ENCODE measurements at regions not wholly inside any gene's neighbourhood (a gene's known extent, or its start where the extent isn't known, plus 50 kb on each side); places are given as distances from the start of the nearest gene placed in this dataset.
"Not testable (repeated sequence)": the region's sequence is repeated elsewhere in the genome, so short reads cannot be mapped to it uniquely, and the experiment has no call there.

DNA sequence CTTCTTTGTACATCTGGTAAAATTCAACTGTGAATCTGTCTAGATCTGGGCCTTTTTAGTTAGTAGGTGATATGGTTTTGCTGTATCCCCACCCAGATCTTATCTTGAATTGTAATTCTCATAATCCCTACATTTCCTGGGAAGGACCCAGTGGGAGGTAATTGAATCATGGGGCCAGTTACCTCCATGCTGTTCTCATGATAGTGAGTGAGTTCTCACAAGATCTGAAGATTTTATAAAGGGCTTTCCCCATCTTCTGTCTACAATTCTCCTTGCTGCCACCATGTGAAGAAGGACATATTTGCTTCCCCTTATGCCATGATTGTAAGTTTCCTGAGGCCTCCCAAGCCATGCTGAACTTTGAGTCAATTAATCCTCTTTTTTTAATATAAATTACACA is 410.4 kb upstream of the EPHA7 start:
- H3K27ac ChIP-seq (ENCODE audit: insufficient read depth, low read length); H3K79me2 ChIP-seq (ENCODE audit: control insufficient read depth, insufficient read depth, low read length); H3K27me3 ChIP-seq (ENCODE audit: control insufficient read depth, insufficient read depth, low read length); H3K4me3 ChIP-seq (replicated peaks in 1 of 4; ENCODE audit: control extremely low read depth in 1 of 4, insufficient read depth in 1 of 4, low read depth in 3 of 4, low read length in 4 of 4); H3K4me2 ChIP-seq (ENCODE audit: extremely low read depth, insufficient read depth, low read length); DNase-seq (ENCODE audit: low read depth in 2 of 2); H4K20me1 ChIP-seq (ENCODE audit: control insufficient read depth, extremely low read depth, insufficient read depth, low read length); H3K4me1 ChIP-seq (ENCODE audit: control insufficient read depth, extremely low read depth, insufficient read depth, low read length); H3K9ac ChIP-seq (ENCODE audit: insufficient read depth, low read length); H2AFZ ChIP-seq (ENCODE audit: low read length); H3K36me3 ChIP-seq (ENCODE audit: control insufficient read depth, insufficient read depth, low read length); H3K9me3 ChIP-seq (ENCODE audit: control insufficient read depth, insufficient read depth, low read depth, low read length): not testable (repeated sequence)

DNA sequence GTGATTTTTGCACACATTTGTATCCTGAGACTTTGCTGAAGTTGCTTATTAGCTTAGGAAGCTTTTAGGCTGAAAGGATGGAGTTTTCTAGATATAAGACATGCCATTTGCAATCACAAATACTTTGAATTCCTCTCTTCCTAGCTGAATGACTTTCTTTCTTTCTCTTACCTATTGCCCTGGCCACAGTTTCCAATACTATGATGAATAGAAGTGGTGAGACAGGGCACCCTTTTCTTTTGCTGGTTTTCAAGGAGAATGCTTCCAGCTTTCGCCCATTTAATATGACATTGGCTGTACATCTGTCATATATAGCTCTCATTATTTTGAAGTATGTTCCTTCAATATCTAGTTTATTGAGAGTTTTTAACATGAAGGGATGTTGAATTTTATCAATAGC is 409.6 kb upstream of the EPHA7 start:
- no peaks in the 10 kb centered on the region for H3K9me3 ChIP-seq (ENCODE audit: control insufficient read depth, insufficient read depth, low read depth, low read length)
- no peak overlapping the region for H2AFZ ChIP-seq (ENCODE audit: low read length)
- TF ChIP-seq EZH2 (IDR thresholded peaks at IDR 0.05; ENCODE audit: low read length, missing control alignments): no peak
- TF ChIP-seq, protein P1, sequence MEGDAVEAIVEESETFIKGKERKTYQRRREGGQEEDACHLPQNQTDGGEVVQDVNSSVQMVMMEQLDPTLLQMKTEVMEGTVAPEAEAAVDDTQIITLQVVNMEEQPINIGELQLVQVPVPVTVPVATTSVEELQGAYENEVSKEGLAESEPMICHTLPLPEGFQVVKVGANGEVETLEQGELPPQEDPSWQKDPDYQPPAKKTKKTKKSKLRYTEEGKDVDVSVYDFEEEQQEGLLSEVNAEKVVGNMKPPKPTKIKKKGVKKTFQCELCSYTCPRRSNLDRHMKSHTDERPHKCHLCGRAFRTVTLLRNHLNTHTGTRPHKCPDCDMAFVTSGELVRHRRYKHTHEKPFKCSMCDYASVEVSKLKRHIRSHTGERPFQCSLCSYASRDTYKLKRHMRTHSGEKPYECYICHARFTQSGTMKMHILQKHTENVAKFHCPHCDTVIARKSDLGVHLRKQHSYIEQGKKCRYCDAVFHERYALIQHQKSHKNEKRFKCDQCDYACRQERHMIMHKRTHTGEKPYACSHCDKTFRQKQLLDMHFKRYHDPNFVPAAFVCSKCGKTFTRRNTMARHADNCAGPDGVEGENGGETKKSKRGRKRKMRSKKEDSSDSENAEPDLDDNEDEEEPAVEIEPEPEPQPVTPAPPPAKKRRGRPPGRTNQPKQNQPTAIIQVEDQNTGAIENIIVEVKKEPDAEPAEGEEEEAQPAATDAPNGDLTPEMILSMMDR (conservative IDR thresholded peaks at IDR 0.05 in 1 of 2, IDR thresholded peaks at IDR 0.05 in 1 of 2; ENCODE audit: low read depth in 1 of 2, low read length in 2 of 2): no peak
- no peaks in the 10 kb centered on the region for H3K4me1 ChIP-seq (ENCODE audit: control insufficient read depth, extremely low read depth, insufficient read depth, low read length)
- no peaks in the 10 kb centered on the region for H3K27me3 ChIP-seq (ENCODE audit: control insufficient read depth, insufficient read depth, low read length)
- no peaks in the 10 kb centered on the region for H3K79me2 ChIP-seq (ENCODE audit: control insufficient read depth, insufficient read depth, low read length)
- H3K4me3 ChIP-seq (replicated peaks in 1 of 4; ENCODE audit: control extremely low read depth in 1 of 4, insufficient read depth in 1 of 4, low read depth in 3 of 4, low read length in 4 of 4): no peak overlapping the region
- no peaks in the 10 kb centered on the region for H4K20me1 ChIP-seq (ENCODE audit: control insufficient read depth, extremely low read depth, insufficient read depth, low read length)
- H3K9ac ChIP-seq (ENCODE audit: insufficient read depth, low read length): no peak overlapping the region
- no peaks in the 10 kb centered on the region for H3K36me3 ChIP-seq (ENCODE audit: control insufficient read depth, insufficient read depth, low read length)
- H3K27ac ChIP-seq (ENCODE audit: insufficient read depth, low read length): no peak overlapping the region
- H3K4me2 ChIP-seq (ENCODE audit: extremely low read depth, insufficient read depth, low read length): no peak overlapping the region
- no peak for DNase-seq (ENCODE audit: low read depth in 2 of 2)

DNA sequence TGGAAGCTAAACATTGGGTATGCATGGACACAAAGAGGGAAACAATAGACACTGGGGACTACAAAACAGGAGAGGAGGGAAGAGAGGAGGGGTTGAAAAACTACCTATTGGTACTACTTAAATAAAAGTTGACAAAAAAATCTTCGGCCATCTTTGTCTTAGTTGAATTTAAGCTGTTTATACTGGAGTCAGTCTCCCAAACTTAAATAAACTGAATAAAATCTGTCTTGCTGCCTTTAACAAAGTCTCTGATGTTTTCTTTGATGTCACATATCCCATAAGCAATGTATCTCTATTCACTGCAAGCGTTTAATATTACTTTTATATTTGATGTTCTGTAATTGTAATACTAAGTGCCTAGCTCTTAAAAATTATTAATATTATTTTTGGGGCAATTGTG is 409.2 kb upstream of the EPHA7 start:
- DNase-seq (ENCODE audit: low read depth in 2 of 2): no peak
- H4K20me1 ChIP-seq (ENCODE audit: control insufficient read depth, extremely low read depth, insufficient read depth, low read length): no peaks in the 10 kb centered on the region
- H3K36me3 ChIP-seq (ENCODE audit: control insufficient read depth, insufficient read depth, low read length): no peaks in the 10 kb centered on the region
- no peak for TF ChIP-seq EZH2 (IDR thresholded peaks at IDR 0.05; ENCODE audit: low read length, missing control alignments)
- TF ChIP-seq, protein P1 (conservative IDR thresholded peaks at IDR 0.05 in 1 of 2, IDR thresholded peaks at IDR 0.05 in 1 of 2; ENCODE audit: low read depth in 1 of 2, low read length in 2 of 2): no peak
- H3K9me3 ChIP-seq (ENCODE audit: control insufficient read depth, insufficient read depth, low read depth, low read length): no peaks in the 10 kb centered on the region
- no peaks in the 10 kb centered on the region for H3K4me1 ChIP-seq (ENCODE audit: control insufficient read depth, extremely low read depth, insufficient read depth, low read length)
- no peak overlapping the region for H2AFZ ChIP-seq (ENCODE audit: low read length)
- no peak overlapping the region for H3K4me2 ChIP-seq (ENCODE audit: extremely low read depth, insufficient read depth, low read length)
- no peaks in the 10 kb centered on the region for H3K27me3 ChIP-seq (ENCODE audit: control insufficient read depth, insufficient read depth, low read length)
- H3K79me2 ChIP-seq (ENCODE audit: control insufficient read depth, insufficient read depth, low read length): no peaks in the 10 kb centered on the region
- no peak overlapping the region for H3K27ac ChIP-seq (ENCODE audit: insufficient read depth, low read length)
- H3K9ac ChIP-seq (ENCODE audit: insufficient read depth, low read length): no peak overlapping the region
- no peak overlapping the region for H3K4me3 ChIP-seq (replicated peaks in 1 of 4; ENCODE audit: control extremely low read depth in 1 of 4, insufficient read depth in 1 of 4, low read depth in 3 of 4, low read length in 4 of 4)

DNA sequence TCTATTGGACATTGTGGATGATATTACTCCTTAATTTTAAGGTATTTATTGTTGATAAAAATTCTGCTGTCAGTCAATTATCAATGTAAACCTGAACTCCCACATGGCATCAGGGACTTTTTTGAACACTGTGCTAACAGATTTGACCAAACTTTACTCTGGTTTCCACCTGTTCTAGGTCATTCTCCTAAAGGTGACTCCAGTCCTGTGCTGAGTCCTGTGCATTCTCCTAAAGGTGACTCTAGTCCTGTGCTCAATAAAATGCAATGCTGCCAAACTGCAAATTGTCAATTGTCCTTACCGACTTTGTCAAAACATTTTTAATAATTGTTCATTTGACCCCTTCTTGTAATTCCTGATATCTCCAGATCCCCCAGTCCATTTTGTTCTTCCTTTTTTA is 408.4 kb upstream of the EPHA7 start:
- Histone ChIP-seq H3K9me3 (ENCODE audit: control insufficient read depth, insufficient read depth, low read depth, low read length) (no peaks in the 10 kb centered on the region), H3K4me3 (replicated peaks in 1 of 4; ENCODE audit: control extremely low read depth in 1 of 4, insufficient read depth in 1 of 4, low read depth in 3 of 4, low read length in 4 of 4) (no peak overlapping the region), H3K27ac (ENCODE audit: insufficient read depth, low read length) (no peak overlapping the region), H3K27me3 (ENCODE audit: control insufficient read depth, insufficient read depth, low read length) (no peaks in the 10 kb centered on the region), H3K4me1 (ENCODE audit: control insufficient read depth, extremely low read depth, insufficient read depth, low read length) (no peaks in the 10 kb centered on the region), H4K20me1 (ENCODE audit: control insufficient read depth, extremely low read depth, insufficient read depth, low read length) (no peaks in the 10 kb centered on the region), H3K79me2 (ENCODE audit: control insufficient read depth, insufficient read depth, low read length) (no peaks in the 10 kb centered on the region), H3K9ac (ENCODE audit: insufficient read depth, low read length) (no peak overlapping the region), H3K36me3 (ENCODE audit: control insufficient read depth, insufficient read depth, low read length) (no peaks in the 10 kb centered on the region), H2AFZ (ENCODE audit: low read length) (no peak overlapping the region), H3K4me2 (ENCODE audit: extremely low read depth, insufficient read depth, low read length) (no peak overlapping the region)
- TF ChIP-seq EZH2 (IDR thresholded peaks at IDR 0.05; ENCODE audit: low read length, missing control alignments): no peak
- no peak for DNase-seq (ENCODE audit: low read depth in 2 of 2)
